ELF-1 (cell line): ENCODE measurements at regions not wholly inside any gene's neighbourhood (a gene's known extent, or its start where the extent isn't known, plus 50 kb on each side); places are given as distances from the start of the nearest gene placed in this dataset.
A peak's percentile ranks its signal among the peaks of the same experiment; 100 is the strongest.

ENCODE experiments used
- DNase-seq: peaks from one replicate; pipeline ENCODE4 v3.0.0-alpha.2; 2016; ENCODE audit warnings: low read depth, low spot score

DNA sequence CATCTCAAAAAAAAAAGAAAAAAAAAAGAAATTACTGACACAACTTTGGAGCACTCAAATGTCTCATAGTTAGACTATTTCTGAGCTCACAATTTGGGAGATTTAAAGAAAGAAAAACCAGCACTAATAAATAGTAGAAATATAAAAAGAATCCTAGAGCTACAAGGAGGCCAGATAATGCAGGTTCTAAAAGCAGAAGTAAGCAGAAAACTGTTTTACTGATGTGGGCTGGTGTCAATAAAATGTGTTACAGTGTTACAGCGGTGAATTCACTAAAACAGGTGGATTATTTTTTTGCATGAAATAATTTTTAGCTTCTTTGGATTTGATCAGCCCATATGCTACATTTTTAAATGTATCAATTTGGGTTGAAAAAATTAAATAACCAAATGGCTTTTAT, 375.9 kb downstream of the GPM6A start:
- no peak for DNase-seq

DNA sequence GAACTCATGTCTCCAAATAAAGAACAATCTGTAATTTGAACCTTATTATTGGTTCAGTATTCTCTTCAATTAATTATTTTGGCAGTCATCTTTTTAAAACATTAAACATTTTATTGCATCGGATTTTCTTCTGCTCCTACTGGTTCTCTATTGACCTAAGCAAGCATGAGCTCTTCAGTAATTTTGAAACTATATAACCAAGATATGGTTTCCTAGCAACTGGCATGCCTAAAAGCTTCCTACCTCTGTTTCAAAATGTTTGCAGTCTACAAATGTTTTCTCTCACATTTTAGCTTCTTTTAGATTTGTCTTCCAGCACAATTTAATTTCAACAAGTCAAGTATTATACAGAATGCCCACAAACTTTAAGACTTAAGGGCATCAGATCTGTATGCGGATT, 371.3 kb downstream of the GPM6A start:
- no peak for DNase-seq

- no peak for DNase-seq
Measured at GRCh38 chr4:175441256-175441655, 370.8 kb downstream of the GPM6A start.

DNA sequence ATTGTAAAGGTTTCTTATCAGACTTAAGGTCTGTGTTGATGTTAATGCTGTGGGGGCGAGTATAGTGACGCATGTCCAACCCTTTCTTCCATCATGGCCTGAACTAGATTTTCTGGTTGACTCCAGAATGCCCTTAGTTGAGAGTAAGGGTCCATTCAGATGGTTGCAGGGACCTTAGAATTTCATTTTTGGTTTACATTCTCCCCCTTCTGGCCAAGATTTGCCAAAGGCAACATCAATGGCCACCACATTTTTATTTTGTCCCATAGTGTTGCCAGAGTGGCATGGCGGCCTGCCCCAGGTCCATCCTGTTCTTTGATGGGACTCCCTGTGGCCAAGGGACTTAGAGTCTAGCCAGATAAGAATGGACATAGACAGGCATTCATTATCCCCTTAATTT, 368.5 kb downstream of the GPM6A start:
- DNase-seq: no peak

- peak; percentile 49 for DNase-seq
Measured at GRCh38 chr4:175444512-175444911, 367.6 kb downstream of the GPM6A start.

DNA sequence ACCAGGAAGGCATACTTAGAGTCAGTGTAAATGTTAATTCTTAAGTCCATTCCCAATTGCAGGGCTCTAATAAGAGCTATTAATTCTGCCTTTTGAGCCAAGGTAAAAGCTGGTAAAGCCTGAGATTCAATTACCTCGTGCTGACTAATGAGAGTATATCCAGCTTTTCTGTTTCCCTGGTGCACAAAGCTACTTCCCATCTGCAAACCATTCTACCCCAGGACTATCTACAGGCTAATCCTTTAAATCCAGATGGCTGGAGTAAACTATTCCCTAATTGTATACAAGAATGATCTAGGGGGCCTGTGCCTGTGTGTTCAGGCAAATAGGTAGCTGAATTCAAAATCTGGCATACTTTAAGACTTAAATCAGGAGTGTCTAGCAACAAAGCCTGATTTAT, 365.0 kb downstream of the GPM6A start:
- no peak for DNase-seq

DNA sequence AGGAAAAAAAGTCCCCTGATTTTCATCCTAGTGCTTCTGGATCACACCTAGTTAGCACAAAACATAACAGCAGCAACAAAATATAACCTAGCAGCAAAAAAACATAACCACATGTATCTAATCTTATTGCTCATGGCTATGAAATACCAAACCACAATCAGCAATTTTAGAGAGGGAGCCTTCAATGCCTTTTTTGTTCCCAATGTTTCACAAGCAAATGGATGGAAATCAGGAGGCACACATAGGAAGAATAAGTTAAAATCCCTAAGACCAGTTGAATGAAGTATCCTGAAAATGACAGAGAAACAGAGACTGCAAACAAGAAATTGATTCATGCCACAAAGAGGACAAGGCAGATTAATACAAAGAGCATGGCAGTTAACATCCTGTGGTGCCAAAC, 361.6 kb downstream of the GPM6A start:
- DNase-seq: no peak

GRCh38 chr4:175451238-175451965, 360.7 kb downstream of the GPM6A start:
- peak; percentile 47 for DNase-seq

- no peak for DNase-seq
Measured at GRCh38 chr4:175453456-175453855, 358.6 kb downstream of the GPM6A start.

GRCh38 chr4:175456131-175456530, 355.9 kb downstream of the GPM6A start:
- DNase-seq: no peak

GRCh38 chr4:175457956-175458355, 354.1 kb downstream of the GPM6A start:
- peak; percentile 60 for DNase-seq

DNA sequence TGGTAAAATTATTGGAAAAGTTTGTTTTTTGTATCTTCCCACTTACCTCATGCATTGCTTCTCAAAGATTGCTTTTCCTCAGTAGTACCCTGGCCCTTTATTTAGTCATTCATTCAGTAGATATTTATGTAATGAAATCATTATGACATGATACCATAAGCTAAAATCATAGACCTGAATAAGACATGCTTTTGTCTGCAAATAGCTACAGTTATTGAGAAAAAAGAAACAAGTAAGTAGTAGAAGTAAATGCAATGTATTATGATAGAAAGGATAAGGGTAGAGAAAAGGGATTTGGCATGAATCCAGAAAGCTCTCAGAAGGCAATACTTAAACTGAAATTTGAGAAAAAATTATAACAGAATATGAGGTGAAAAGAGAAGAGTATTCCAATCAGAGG, 352.5 kb downstream of the GPM6A start:
- DNase-seq: no peak

- DNase-seq: no peak
Measured at GRCh38 chr4:175460414-175460813, 351.6 kb downstream of the GPM6A start.

DNA sequence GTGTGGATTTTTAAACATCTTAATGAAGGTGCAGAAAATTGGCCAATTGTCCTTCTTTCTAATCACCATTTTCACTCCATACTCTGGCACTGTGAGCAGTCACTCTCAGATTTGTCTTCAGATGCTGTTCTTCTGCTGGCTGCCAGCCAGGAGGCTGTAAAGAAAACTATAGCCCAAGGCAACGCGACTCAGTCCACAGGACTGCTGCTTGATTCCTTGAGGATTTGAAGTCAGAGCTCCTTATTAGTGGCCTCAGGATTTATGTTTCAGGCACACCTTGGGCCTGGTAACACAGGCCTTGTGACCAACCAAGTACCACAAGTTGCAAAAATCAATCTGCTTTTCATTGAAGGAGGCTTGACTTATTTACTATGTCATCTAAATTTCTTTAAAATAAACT, 342.6 kb downstream of the GPM6A start:
- peak; percentile 74 for DNase-seq

- DNase-seq: no peak
Measured at GRCh38 chr4:175470131-175470530, 341.9 kb downstream of the GPM6A start.

GRCh38 chr4:175480404-175480803, 331.7 kb downstream of the GPM6A start:
- no peak for DNase-seq

- no peak for DNase-seq
Measured at GRCh38 chr4:175499735-175500352, 312.2 kb downstream of the GPM6A start.

DNA sequence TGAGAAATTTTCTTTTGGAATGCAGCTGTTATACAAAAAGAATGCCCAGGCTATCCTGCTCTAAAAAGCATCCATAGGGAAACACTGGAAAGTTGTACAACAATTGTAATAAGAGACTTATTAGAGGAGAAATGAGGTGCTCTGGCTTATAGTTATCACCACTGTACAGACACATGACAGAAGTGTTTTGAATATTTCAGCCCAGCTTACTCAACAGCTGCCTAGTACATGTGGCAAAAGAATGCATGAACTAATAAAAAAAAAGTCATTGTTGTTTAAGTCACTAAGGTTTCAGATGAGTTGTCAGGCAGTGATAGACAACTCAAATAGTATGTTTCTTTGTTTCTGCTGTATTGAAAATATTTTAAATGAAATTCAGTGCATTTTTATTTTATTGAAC, 307.7 kb downstream of the GPM6A start:
- DNase-seq: no peak

- DNase-seq: peak; percentile 53
Measured at GRCh38 chr4:175509320-175509719, 302.7 kb downstream of the GPM6A start.

GRCh38 chr4:175511861-175512260, 300.2 kb downstream of the GPM6A start:
- DNase-seq: no peak

- no peak for DNase-seq
Measured at GRCh38 chr4:175514174-175514573, 297.9 kb downstream of the GPM6A start.

DNA sequence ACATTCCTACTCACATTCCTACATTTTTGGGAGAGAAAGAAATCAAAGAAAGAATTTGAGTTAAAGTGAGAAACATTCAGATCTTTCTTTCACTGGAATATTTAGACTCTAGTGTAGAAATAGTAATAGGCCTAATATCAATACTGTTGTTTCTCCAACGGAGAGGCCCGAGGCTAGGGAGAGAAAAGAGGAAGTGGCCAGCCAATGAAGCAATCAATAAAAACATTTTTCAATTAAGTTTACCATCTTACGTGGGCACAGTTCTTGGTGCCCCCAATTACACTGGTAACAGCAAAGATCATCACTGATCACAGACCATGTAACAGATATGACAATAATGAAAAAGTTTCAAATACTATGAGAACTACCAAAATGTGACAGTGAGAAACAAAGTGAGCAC, 281.4 kb downstream of the GPM6A start:
- DNase-seq: no peak

- DNase-seq: no peak
Measured at GRCh38 chr4:175531405-175532091, 280.5 kb downstream of the GPM6A start.
